ENCODE measurements at regions not wholly inside any gene's neighbourhood (a gene's known extent, or its start where the extent isn't known, plus 50 kb on each side); places are given as distances from the start of the nearest gene placed in this dataset.
A peak's percentile ranks its signal among the peaks of the same experiment; 100 is the strongest.

GRCh38 chr13:31048521-31048920, 113.2 kb downstream of the HSPH1 start:
- WGBS: 81% methylated on average over 3 of the region's 3 CpGs
- DNase-seq (no peak), ATAC-seq (no peak)
- peaks cover 2% of the 10 kb centered on the region for H3K4me1 ChIP-seq (ENCODE audit: control insufficient read depth, insufficient read depth, low read length)
- intact Hi-C loops (cut with DNase I): loop anchor here in 1 of 4 donors (10.0 kb wide), 1 partner anchor 244 kb away; no protein-coding TSS in a partner anchor
- no peaks in the 10 kb centered on the region for H3K27me3 ChIP-seq (ENCODE audit: control insufficient read depth, insufficient read depth)
- H3K9me3 ChIP-seq (ENCODE audit: control insufficient read depth, low read length): no peaks in the 10 kb centered on the region
- H3K27ac ChIP-seq (ENCODE audit: low read length): no peak overlapping the region
- H3K4me3 ChIP-seq (ENCODE audit: low read length): no peak overlapping the region

- DNase-seq: peak in 2 of 3 donors; percentile 44 to 70
- H3K27ac ChIP-seq (ENCODE audit: low read length): no peak overlapping the region
- peaks cover 2% of the 10 kb centered on the region for H3K4me1 ChIP-seq (ENCODE audit: control insufficient read depth, insufficient read depth, low read length)
- 37% methylated on average over 16 of the region's 16 CpGs for WGBS
- no peaks in the 10 kb centered on the region for H3K9me3 ChIP-seq (ENCODE audit: control insufficient read depth, low read length)
- H3K4me3 ChIP-seq (ENCODE audit: low read length): no peak overlapping the region
- ATAC-seq: no peak
- intact Hi-C loops (cut with DNase I): loop anchor here in 1 of 4 donors (10.0 kb wide), 1 partner anchor 242 kb away; no protein-coding TSS in a partner anchor
- H3K27me3 ChIP-seq (ENCODE audit: control insufficient read depth, insufficient read depth): no peaks in the 10 kb centered on the region
These were observed 114.3 kb downstream of the TEX26 start for GRCh38 chr13:31046711-31047279.

- no peaks in the 10 kb centered on the region for H3K9me3 ChIP-seq (ENCODE audit: control insufficient read depth, low read length)
- DNase-seq (peak in 1 of 3 donors; percentile 70), ATAC-seq (peak; percentile 60 to 93)
- peaks cover 2% of the 10 kb centered on the region for H3K4me1 ChIP-seq (ENCODE audit: control insufficient read depth, insufficient read depth, low read length)
- no peak overlapping the region for H3K27ac ChIP-seq (ENCODE audit: low read length)
- WGBS: 53% methylated on average over 11 of the region's 11 CpGs
- H3K4me3 ChIP-seq (ENCODE audit: low read length): no peak overlapping the region
- intact Hi-C loops (cut with DNase I): loop anchor here in 1 of 4 donors (10.0 kb wide), 1 partner anchor 241 kb away; no protein-coding TSS in a partner anchor
- no peaks in the 10 kb centered on the region for H3K27me3 ChIP-seq (ENCODE audit: control insufficient read depth, insufficient read depth)
These were observed 113.0 kb downstream of the TEX26 start for GRCh38 chr13:31045286-31046081.

GRCh38 chr13:31044364-31045285, 112.2 kb downstream of the TEX26 start:
- no peaks in the 10 kb centered on the region for H3K27me3 ChIP-seq (ENCODE audit: control insufficient read depth, insufficient read depth)
- H3K27ac ChIP-seq (ENCODE audit: low read length): no peak overlapping the region
- peak; percentile 83 to 86 for ATAC-seq
- no peaks in the 10 kb centered on the region for H3K9me3 ChIP-seq (ENCODE audit: control insufficient read depth, low read length)
- no peak overlapping the region for H3K4me3 ChIP-seq (ENCODE audit: low read length)
- DNase-seq: peak; percentile 70 to 89 (median 86)
- WGBS: 28% methylated on average over 18 of the region's 18 CpGs
- H3K4me1 ChIP-seq (ENCODE audit: control insufficient read depth, insufficient read depth, low read length): peaks cover 2% of the 10 kb centered on the region
- intact Hi-C loops (cut with DNase I): loop anchor here in 1 of 4 donors (10.0 kb wide), 1 partner anchor 240 kb away; no protein-coding TSS in a partner anchor

- peak; percentile 9 to 15 for ATAC-seq
- WGBS: 29% methylated on average over 16 of the region's 16 CpGs
These were observed 111.5 kb downstream of the TEX26 start for GRCh38 chr13:31043957-31044356.

GRCh38 chr13:31042481-31043165, 110.2 kb downstream of the TEX26 start:
- intact Hi-C loops (cut with DNase I): loop anchor here in 1 of 4 donors (10.0 kb wide), 1 partner anchor 238 kb away; no protein-coding TSS in a partner anchor
- ATAC-seq (no peak), DNase-seq (no peak)
- Histone ChIP-seq H3K9me3 (ENCODE audit: control insufficient read depth, low read length) (no peaks in the 10 kb centered on the region), H3K27me3 (ENCODE audit: control insufficient read depth, insufficient read depth) (no peaks in the 10 kb centered on the region), H3K4me3 (ENCODE audit: low read length) (no peak overlapping the region), H3K27ac (ENCODE audit: low read length) (no peak overlapping the region), H3K4me1 (ENCODE audit: control insufficient read depth, insufficient read depth, low read length) (peaks cover 2% of the 10 kb centered on the region)
- WGBS: 84% methylated on average over 16 of the region's 16 CpGs

More at GRCh38 chr13:31043957-31044356, 111.5 kb downstream of the TEX26 start:
- Histone ChIP-seq H3K4me1 (ENCODE audit: control insufficient read depth, insufficient read depth, low read length) (peaks cover 2% of the 10 kb centered on the region), H3K27ac (ENCODE audit: low read length) (no peak overlapping the region), H3K4me3 (ENCODE audit: low read length) (no peak overlapping the region), H3K9me3 (ENCODE audit: control insufficient read depth, low read length) (no peaks in the 10 kb centered on the region), H3K27me3 (ENCODE audit: control insufficient read depth, insufficient read depth) (no peaks in the 10 kb centered on the region)
- DNase-seq: no peak
- intact Hi-C loops (cut with DNase I): loop anchor here in 1 of 4 donors (10.0 kb wide), 1 partner anchor 239 kb away; no protein-coding TSS in a partner anchor

- H3K27ac ChIP-seq (ENCODE audit: low read length): no peak overlapping the region
- H3K4me1 ChIP-seq (ENCODE audit: control insufficient read depth, insufficient read depth, low read length): peaks cover 2% of the 10 kb centered on the region
- ATAC-seq: no peak
- intact Hi-C loops (cut with DNase I): loop anchor here in 1 of 4 donors (10.0 kb wide), 1 partner anchor 237 kb away; no protein-coding TSS in a partner anchor
- no peak overlapping the region for H3K4me3 ChIP-seq (ENCODE audit: low read length)
- H3K9me3 ChIP-seq (ENCODE audit: control insufficient read depth, low read length): no peaks in the 10 kb centered on the region
- 53% methylated on average over 3 of the region's 3 CpGs for WGBS
- no peak for DNase-seq
- H3K27me3 ChIP-seq (ENCODE audit: control insufficient read depth, insufficient read depth): no peaks in the 10 kb centered on the region
These were observed 109.6 kb downstream of the TEX26 start for GRCh38 chr13:31042049-31042448.

GRCh38 chr13:31038834-31039552, 106.5 kb downstream of the TEX26 start:
- Histone ChIP-seq H3K27ac (ENCODE audit: low read length) (no peak overlapping the region), H3K4me1 (ENCODE audit: control insufficient read depth, insufficient read depth, low read length) (no peaks in the 10 kb centered on the region), H3K9me3 (ENCODE audit: control insufficient read depth, low read length) (no peaks in the 10 kb centered on the region), H3K4me3 (ENCODE audit: low read length) (no peak overlapping the region), H3K27me3 (ENCODE audit: control insufficient read depth, insufficient read depth) (no peaks in the 10 kb centered on the region)
- WGBS: 78% methylated on average over 7 of the region's 7 CpGs
- ATAC-seq (no peak), DNase-seq (no peak)
- intact Hi-C loops (cut with DNase I): no loop called here

- no peaks in the 10 kb centered on the region for H3K27me3 ChIP-seq (ENCODE audit: control insufficient read depth, insufficient read depth)
- intact Hi-C loops (cut with DNase I): no loop called here
- ATAC-seq (no peak), DNase-seq (no peak)
- no peak overlapping the region for H3K4me3 ChIP-seq (ENCODE audit: low read length)
- 92% methylated on average over 15 of the region's 15 CpGs for WGBS
- no peaks in the 10 kb centered on the region for H3K4me1 ChIP-seq (ENCODE audit: control insufficient read depth, insufficient read depth, low read length)
- no peaks in the 10 kb centered on the region for H3K9me3 ChIP-seq (ENCODE audit: control insufficient read depth, low read length)
- H3K27ac ChIP-seq (ENCODE audit: low read length): no peak overlapping the region
These were observed 105.5 kb downstream of the TEX26 start for GRCh38 chr13:31037874-31038500.
